Transverse colon (tissue), 4 donors: ENCODE measurements at regions not wholly inside any gene's neighbourhood (a gene's known extent, or its start where the extent isn't known, plus 50 kb on each side); places are given as distances from the start of the nearest gene placed in this dataset.

Experiments used
- DNase-seq: peaks from one replicate; pipeline ENCODE4 v3.0.0-alpha.2; 2019
- H3K27ac ChIP-seq, 4 donors: fragments of 200-600 bp; sonication (generic); 2 replicates each; pipeline ENCODE4 v1.5.1; 2016 to 2018; ENCODE audit warnings: inconsistent platforms in 4 of 4
- H3K27me3 ChIP-seq: fragments of 200-600 bp; sonication (generic); 2 replicates; pipeline ENCODE4 v1.5.1; 2017; ENCODE audit warnings: inconsistent platforms
- H3K36me3 ChIP-seq, 4 donors: fragments of 200-600 bp; sonication (generic); 2 replicates each; pipeline ENCODE4 v1.5.1; 2017 to 2019; ENCODE audit warnings: inconsistent platforms in 4 of 4
- H3K4me1 ChIP-seq, 4 donors: fragments of 200-600 bp; sonication (generic); 2 replicates each; pipeline ENCODE4 v1.5.1; 2017 to 2020; ENCODE audit warnings: inconsistent platforms in 4 of 4
- H3K4me3 ChIP-seq, 4 donors: fragments of 200-600 bp; sonication (generic); 1 replicate in 1 of 4; 2 replicates in 3 of 4; pipeline versions ENCODE4 v1.5.1 to v1.6.1; 2017 to 2019; ENCODE audit warnings: inconsistent platforms in 4 of 4
- H3K9me3 ChIP-seq, 2 donors: fragments of 200-600 bp; sonication (generic); 2 replicates each; pipeline ENCODE4 v1.5.1; 2017 to 2019; ENCODE audit warnings: inconsistent platforms in 2 of 2
- EP300 ChIP-seq: sonication (generic); formaldehyde crosslinking; IDR thresholded peaks from one replicate; pipeline ENCODE4 v1.6.1; 2017; ENCODE audit warnings: antibody characterized with exemption, low read depth
- POLR2A ChIP-seq: fragments of 450-650 bp; IDR thresholded peaks from one replicate; pipeline ENCODE4 v1.6.1; 2016; ENCODE audit warnings: antibody characterized with exemption, mild to moderate bottlenecking, moderate library complexity
- POLR2AphosphoS5 ChIP-seq, 3 donors: sonication (generic); formaldehyde crosslinking; IDR thresholded peaks; one replicate each; pipeline ENCODE4 v1.6.1; 2016; ENCODE audit warnings: antibody characterized with exemption in 3 of 3
- WGBS, 2 donors: methylation state at CpG; one replicate each; pipeline ENCODE4 v1.1.5; 2018; ENCODE audit warnings: low coverage in 1 of 2; 5-methylcytosine and 5-hydroxymethylcytosine counted together
- in situ Hi-C, 4 donors: fragments of 200-750 bp; cut with MboI; loops; one replicate each; pipeline versions ENCODE4 v1.15.0 to v1.15.1; 2017; ENCODE audit warnings: low sequenced_read_pairs in 3 of 4, low pct_ligation_motif_present in 1 of 4, low pct_unique_long_range_greater_than_20kb in 1 of 4
- intact Hi-C: fragments of 100-400 bp; cut with DNase I; formaldehyde crosslinking; loops from one replicate; pipeline ENCODE4 v1.15.1; 2023; ENCODE audit warnings: low total_unique reads
- TF ChIP-seq, protein P1 (sequence below), 5 experiments: fragments of 200-600 bp in 3 of 5; fragments of 450-650 bp in 2 of 5; sonication (generic) in 3 of 5; IDR thresholded peaks; 1 replicate in 2 of 5; 2 replicates in 3 of 5; pipeline ENCODE4 v1.5.1; 2016 to 2017; ENCODE audit warnings: antibody characterized with exemption in 5 of 5, inconsistent platforms in 3 of 5, mild to moderate bottlenecking in 2 of 5, moderate library complexity in 1 of 5

DNA sequence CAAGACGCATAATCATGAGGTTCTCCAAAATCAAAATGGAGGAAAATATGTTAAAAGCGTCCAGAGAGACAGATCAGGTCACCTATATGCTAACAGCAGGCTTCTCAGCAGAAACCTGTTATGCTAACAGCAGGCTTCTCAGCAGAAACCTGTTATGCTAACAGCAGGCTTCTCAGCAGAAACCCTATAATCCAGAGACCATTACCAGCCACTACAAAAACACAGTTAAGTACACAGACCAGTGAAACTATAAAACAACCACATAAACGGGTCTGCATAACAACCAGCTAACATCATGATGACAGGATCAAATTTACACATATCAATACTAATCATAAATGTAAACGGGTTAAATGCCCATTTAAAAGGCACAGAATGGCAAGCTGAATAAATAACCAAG is 1548.4 kb upstream of the TMEFF2 start:
- TF ChIP-seq POLR2A (no peak), EP300 (no peak), POLR2AphosphoS5 (IDR thresholded peaks at IDR 0.05) (no peak)
- TF ChIP-seq, protein P1, sequence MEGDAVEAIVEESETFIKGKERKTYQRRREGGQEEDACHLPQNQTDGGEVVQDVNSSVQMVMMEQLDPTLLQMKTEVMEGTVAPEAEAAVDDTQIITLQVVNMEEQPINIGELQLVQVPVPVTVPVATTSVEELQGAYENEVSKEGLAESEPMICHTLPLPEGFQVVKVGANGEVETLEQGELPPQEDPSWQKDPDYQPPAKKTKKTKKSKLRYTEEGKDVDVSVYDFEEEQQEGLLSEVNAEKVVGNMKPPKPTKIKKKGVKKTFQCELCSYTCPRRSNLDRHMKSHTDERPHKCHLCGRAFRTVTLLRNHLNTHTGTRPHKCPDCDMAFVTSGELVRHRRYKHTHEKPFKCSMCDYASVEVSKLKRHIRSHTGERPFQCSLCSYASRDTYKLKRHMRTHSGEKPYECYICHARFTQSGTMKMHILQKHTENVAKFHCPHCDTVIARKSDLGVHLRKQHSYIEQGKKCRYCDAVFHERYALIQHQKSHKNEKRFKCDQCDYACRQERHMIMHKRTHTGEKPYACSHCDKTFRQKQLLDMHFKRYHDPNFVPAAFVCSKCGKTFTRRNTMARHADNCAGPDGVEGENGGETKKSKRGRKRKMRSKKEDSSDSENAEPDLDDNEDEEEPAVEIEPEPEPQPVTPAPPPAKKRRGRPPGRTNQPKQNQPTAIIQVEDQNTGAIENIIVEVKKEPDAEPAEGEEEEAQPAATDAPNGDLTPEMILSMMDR (IDR thresholded peaks at IDR 0.05), result no peak
- H3K4me3 ChIP-seq, result no peak overlapping the region
- 40 to 43% methylated on average over 4 of the region's 4 CpGs for WGBS, 2 donors
- no peak for DNase-seq
- no peaks in the 10 kb centered on the region for H3K9me3 ChIP-seq
- in situ Hi-C loops (no loop called here), intact Hi-C loops (no loop called here)
- no peaks in the 10 kb centered on the region for H3K27me3 ChIP-seq
- no peak overlapping the region for H3K27ac ChIP-seq
- no peaks in the 10 kb centered on the region for H3K4me1 ChIP-seq
- no peaks in the 10 kb centered on the region for H3K36me3 ChIP-seq

DNA sequence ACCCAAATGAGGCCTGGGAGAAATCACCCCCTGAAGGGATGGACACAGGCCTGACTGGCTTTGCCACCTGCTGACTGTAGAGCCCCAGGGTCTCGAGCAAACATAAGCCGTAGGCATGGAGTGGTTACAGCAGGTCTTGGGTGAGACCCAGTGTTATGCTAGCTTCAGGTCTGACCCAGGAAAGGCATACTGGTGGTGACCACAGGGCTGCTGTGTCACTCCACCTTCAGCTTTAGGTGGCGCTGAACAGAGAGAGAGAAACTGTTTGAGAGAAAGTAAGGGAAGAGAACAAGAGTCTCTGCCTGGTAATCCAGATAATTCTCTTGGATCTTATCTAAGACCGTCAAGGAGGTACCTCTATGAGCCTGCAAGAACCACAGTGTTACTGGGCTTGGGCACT is 1544.2 kb upstream of the TMEFF2 start:
- Histone ChIP-seq H3K27ac (no peak overlapping the region), H3K4me3 (no peak overlapping the region), H3K27me3 (no peaks in the 10 kb centered on the region), H3K4me1 (no peaks in the 10 kb centered on the region), H3K36me3 (no peaks in the 10 kb centered on the region), H3K9me3 (no peaks in the 10 kb centered on the region)
- intact Hi-C loops, result no loop called here
- WGBS, 2 donors, result 80 to 82% methylated on average over 2 to 3 of the region's 4 CpGs
- no peak for TF ChIP-seq EP300
- TF ChIP-seq, protein P1 (IDR thresholded peaks at IDR 0.05), result no peak
- TF ChIP-seq POLR2A, result no peak
- no peak for TF ChIP-seq POLR2AphosphoS5 (IDR thresholded peaks at IDR 0.05)
- DNase-seq, result no peak
- in situ Hi-C loops, result no loop called here

DNA sequence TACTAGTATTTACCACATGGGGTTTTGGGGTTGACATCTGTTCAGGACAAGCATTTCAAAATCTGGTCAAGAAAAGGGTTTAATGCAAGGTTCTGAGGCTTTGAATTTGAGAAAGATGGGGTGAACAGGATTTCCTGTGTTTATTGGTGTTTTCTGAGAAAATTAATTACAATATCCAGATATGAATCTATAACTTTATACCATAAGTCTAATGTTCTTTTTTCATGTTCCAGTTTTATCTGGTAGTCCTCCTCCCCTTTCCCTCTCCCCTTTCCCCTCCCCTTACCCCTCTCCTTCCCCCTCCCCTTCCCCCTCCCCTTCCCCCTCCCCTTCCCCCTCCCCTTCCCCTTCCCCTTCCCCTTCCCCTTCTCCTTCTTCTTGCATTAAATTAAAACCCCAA is 1518.2 kb upstream of the TMEFF2 start:
- Histone ChIP-seq H3K4me1 (no peaks in the 10 kb centered on the region), H3K9me3 (no peaks in the 10 kb centered on the region), H3K27ac (no peak overlapping the region), H3K27me3 (no peaks in the 10 kb centered on the region), H3K4me3 (no peak overlapping the region), H3K36me3 (no peaks in the 10 kb centered on the region)
- no peak for DNase-seq
- intact Hi-C loops, result no loop called here
- TF ChIP-seq EP300 (no peak), POLR2A (no peak), POLR2AphosphoS5 (IDR thresholded peaks at IDR 0.05) (no peak)
- TF ChIP-seq, protein P1 (IDR thresholded peaks at IDR 0.05), result no peak
- in situ Hi-C loops, result no loop called here

DNA sequence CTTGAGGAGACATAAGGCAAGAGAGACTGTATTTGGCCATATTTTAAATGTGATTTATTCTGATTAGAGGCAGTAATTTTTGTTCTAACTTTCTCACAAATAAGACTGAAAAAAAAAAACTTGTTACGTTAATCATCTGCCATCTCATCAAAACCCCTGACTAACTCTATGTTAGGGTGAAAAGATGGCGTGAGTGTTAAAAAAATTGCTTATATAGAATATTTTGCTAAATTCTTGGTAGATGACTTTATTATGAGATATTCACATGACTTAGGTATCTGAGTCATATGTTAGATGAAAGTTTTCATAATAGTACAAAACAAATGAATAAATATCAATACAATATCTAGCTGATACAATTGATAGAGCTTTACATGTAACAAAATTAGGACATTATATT is 1508.7 kb upstream of the TMEFF2 start:
- Histone ChIP-seq H3K4me1 (no peaks in the 10 kb centered on the region), H3K27ac (no peak overlapping the region), H3K27me3 (no peaks in the 10 kb centered on the region), H3K4me3 (no peak overlapping the region), H3K36me3 (no peaks in the 10 kb centered on the region), H3K9me3 (no peaks in the 10 kb centered on the region)
- in situ Hi-C loops (no loop called here), intact Hi-C loops (no loop called here)
- DNase-seq, result no peak
- no peak for TF ChIP-seq EP300
- no peak for TF ChIP-seq POLR2A
- TF ChIP-seq, protein P1 (IDR thresholded peaks at IDR 0.05), result no peak
- TF ChIP-seq POLR2AphosphoS5 (IDR thresholded peaks at IDR 0.05), result no peak
- WGBS, 2 donors, result 61 to 64% methylated on average over 2 of the region's 2 CpGs
